ENCODE measurements at regions not wholly inside any gene's neighbourhood (a gene's known extent, or its start where the extent isn't known, plus 50 kb on each side); places are given as distances from the start of the nearest gene placed in this dataset.

DNA sequence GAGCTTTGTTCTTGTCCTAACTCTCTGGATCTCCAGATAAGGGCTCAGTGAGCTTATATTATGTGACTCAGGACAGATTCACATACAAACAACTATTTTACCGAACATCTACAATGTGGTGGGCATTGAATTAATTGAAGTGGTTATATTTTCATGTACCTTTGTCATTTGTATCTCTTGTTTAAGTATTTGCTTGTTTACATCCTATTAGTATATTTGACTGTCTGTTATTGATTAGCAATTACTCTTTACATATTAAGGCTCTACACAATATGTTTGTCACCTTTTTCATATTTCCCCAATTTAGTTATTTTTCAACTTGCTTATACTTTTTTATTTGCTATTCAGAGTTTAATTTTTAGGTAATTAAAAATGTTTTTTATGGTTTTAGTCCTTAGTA, 222.4 kb downstream of the TFAP2C start:
- Histone ChIP-seq H3K9me3 (ENCODE audit: insufficient read depth, low read length) (no peaks in the 10 kb centered on the region), H3K4me2 (ENCODE audit: low read length) (peak overlapping the region; percentile 50), H3K9ac (ENCODE audit: low read length) (no peak overlapping the region; the same call in 1 of the 2 replicates), H3K27me3 (ENCODE audit: low read depth, low read length) (no peaks in the 10 kb centered on the region), H2AFZ (ENCODE audit: low read depth, low read length) (no peak overlapping the region), H4K20me1 (ENCODE audit: insufficient read depth, low read length) (no peaks in the 10 kb centered on the region), H3K36me3 (replicated peaks; ENCODE audit: low read depth, low read length) (no peaks in the 10 kb centered on the region), H3K79me2 (ENCODE audit: low read length) (no peaks in the 10 kb centered on the region), H3K4me3 (ENCODE audit: low read length) (no peak overlapping the region), H3K27ac (ENCODE audit: low read length) (peak overlapping the region; percentile 79), H3K4me1 (ENCODE audit: low read length) (peaks cover 44% of the 10 kb centered on the region)
- TF ChIP-seq EZH2phosphoT487 (IDR thresholded peaks at IDR 0.05; ENCODE audit: low read depth) = no peak
- TF ChIP-seq, protein P1, sequence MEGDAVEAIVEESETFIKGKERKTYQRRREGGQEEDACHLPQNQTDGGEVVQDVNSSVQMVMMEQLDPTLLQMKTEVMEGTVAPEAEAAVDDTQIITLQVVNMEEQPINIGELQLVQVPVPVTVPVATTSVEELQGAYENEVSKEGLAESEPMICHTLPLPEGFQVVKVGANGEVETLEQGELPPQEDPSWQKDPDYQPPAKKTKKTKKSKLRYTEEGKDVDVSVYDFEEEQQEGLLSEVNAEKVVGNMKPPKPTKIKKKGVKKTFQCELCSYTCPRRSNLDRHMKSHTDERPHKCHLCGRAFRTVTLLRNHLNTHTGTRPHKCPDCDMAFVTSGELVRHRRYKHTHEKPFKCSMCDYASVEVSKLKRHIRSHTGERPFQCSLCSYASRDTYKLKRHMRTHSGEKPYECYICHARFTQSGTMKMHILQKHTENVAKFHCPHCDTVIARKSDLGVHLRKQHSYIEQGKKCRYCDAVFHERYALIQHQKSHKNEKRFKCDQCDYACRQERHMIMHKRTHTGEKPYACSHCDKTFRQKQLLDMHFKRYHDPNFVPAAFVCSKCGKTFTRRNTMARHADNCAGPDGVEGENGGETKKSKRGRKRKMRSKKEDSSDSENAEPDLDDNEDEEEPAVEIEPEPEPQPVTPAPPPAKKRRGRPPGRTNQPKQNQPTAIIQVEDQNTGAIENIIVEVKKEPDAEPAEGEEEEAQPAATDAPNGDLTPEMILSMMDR (IDR thresholded peaks at IDR 0.05; ENCODE audit: low read depth, low read length) = no peak

DNA sequence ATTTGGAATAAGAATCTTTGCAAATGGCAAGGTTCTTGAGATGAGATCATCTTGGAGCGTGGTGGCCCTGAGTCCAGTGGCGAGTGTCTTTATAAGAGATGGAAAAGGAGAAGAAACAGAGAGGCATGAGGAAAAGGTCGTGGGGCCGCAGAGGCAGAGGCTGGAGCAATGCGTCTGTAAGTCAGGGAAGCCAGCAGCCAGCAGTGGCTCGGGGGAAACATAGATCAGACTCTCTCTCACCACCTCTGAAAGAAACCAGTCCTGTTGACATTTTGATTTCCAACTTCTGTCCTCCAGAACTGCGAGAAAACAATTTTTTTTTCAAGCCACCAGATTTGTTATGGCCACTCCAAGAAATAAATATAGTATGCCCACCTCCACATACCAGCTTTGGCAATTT, 226.6 kb downstream of the TFAP2C start:
- no peaks in the 10 kb centered on the region for H3K79me2 ChIP-seq (ENCODE audit: low read length)
- H3K27me3 ChIP-seq (ENCODE audit: low read depth, low read length) = peaks cover 5% of the 10 kb centered on the region
- no peaks in the 10 kb centered on the region for H3K9me3 ChIP-seq (ENCODE audit: insufficient read depth, low read length)
- H4K20me1 ChIP-seq (ENCODE audit: insufficient read depth, low read length) = no peaks in the 10 kb centered on the region
- no peaks in the 10 kb centered on the region for H3K36me3 ChIP-seq (replicated peaks; ENCODE audit: low read depth, low read length)
- no peak overlapping the region for H2AFZ ChIP-seq (ENCODE audit: low read depth, low read length)
- peaks cover 29% of the 10 kb centered on the region for H3K4me1 ChIP-seq (ENCODE audit: low read length)
- H3K27ac ChIP-seq (ENCODE audit: low read length) = no peak overlapping the region
- no peak for TF ChIP-seq EZH2phosphoT487 (IDR thresholded peaks at IDR 0.05; ENCODE audit: low read depth)
- TF ChIP-seq, protein P1 (IDR thresholded peaks at IDR 0.05; ENCODE audit: low read depth, low read length) = no peak
- H3K9ac ChIP-seq (ENCODE audit: low read length) = no peak overlapping the region
- no peak overlapping the region for H3K4me2 ChIP-seq (ENCODE audit: low read length)
- H3K4me3 ChIP-seq (ENCODE audit: low read length) = no peak overlapping the region

DNA sequence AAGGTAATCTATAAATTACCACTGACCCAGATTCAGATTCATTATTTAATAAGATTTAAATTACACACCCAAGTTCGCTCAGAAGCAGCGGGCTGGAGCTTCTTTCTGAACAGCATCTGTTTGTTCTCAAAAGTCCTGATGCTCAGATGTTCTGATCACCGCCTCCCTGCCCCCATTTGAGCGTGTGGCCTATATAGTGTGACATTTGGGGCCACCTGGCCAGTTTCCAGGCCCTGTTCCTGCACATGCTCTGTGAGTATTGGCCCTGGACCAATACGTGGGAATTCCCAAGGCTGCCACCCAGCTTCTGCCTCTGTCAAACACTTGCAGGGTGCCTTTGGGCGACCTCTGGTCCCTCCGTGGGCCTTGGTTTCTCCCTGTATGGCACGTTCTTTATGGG, 228.8 kb downstream of the TFAP2C start:
- Histone ChIP-seq H3K27me3 (ENCODE audit: low read depth, low read length) (peaks cover 27% of the 10 kb centered on the region), H3K4me2 (ENCODE audit: low read length) (no peak overlapping the region), H3K27ac (ENCODE audit: low read length) (no peak overlapping the region), H3K4me1 (ENCODE audit: low read length) (peaks cover 22% of the 10 kb centered on the region), H3K4me3 (ENCODE audit: low read length) (no peak overlapping the region), H4K20me1 (ENCODE audit: insufficient read depth, low read length) (no peaks in the 10 kb centered on the region), H3K36me3 (replicated peaks; ENCODE audit: low read depth, low read length) (no peaks in the 10 kb centered on the region), H3K9me3 (ENCODE audit: insufficient read depth, low read length) (no peaks in the 10 kb centered on the region), H3K79me2 (ENCODE audit: low read length) (no peaks in the 10 kb centered on the region), H3K9ac (ENCODE audit: low read length) (no peak overlapping the region), H2AFZ (ENCODE audit: low read depth, low read length) (no peak overlapping the region; the same call in 1 of the 2 replicates)
- TF ChIP-seq, protein P1 (IDR thresholded peaks at IDR 0.05; ENCODE audit: low read depth, low read length) = no peak
- TF ChIP-seq EZH2phosphoT487 (IDR thresholded peaks at IDR 0.05; ENCODE audit: low read depth) = no peak

DNA sequence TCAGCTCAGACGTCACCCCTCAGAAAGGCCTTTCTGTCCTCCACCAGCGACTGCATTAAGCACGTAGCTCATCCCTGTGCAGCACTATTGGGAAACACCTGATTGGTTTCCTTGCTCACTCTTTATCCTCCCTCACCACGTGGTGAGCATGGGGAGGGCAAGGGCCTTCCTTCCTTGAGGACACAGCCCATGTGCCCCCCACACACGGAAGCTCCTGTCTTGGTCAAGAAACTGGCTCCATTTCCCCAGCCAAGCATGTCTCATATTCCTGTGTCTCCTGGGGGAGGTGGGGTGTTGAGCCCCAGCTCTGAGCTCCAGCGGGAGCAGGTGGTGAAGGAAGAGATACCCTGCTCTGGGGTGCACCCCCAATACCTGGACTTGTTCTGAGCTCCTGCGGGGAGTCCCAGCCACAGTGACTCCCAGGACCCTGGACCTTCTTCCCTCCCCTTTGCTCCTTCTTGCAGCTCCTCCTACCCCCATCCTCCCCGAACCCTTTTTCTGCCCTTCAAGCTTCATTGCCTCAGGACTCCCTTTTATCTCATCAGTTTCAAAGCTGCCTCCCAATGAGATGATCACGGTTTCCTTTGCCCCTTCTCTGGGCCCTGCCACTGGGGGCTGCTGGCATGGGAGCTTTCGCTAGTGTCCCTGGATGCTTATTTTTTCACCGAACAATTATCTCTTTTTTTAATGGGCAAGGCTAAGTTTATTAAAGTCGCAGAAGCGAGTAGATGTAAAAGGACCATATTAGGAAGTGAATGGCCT, 230.1 kb downstream of the TFAP2C start:
- H2AFZ ChIP-seq (ENCODE audit: low read depth, low read length) = no peak overlapping the region
- no peaks in the 10 kb centered on the region for H3K9me3 ChIP-seq (ENCODE audit: insufficient read depth, low read length)
- peaks cover 39% of the 10 kb centered on the region for H3K27me3 ChIP-seq (ENCODE audit: low read depth, low read length)
- peaks cover 22% of the 10 kb centered on the region for H3K4me1 ChIP-seq (ENCODE audit: low read length)
- H3K4me2 ChIP-seq (ENCODE audit: low read length) = peak overlapping the region; percentile 4; the same call in 1 of the 2 replicates
- H3K4me3 ChIP-seq (ENCODE audit: low read length) = no peak overlapping the region
- no peaks in the 10 kb centered on the region for H4K20me1 ChIP-seq (ENCODE audit: insufficient read depth, low read length)
- H3K79me2 ChIP-seq (ENCODE audit: low read length) = no peaks in the 10 kb centered on the region
- TF ChIP-seq, protein P1 (IDR thresholded peaks at IDR 0.05; ENCODE audit: low read depth, low read length) = no peak
- no peak for TF ChIP-seq EZH2phosphoT487 (IDR thresholded peaks at IDR 0.05; ENCODE audit: low read depth)
- H3K9ac ChIP-seq (ENCODE audit: low read length) = no peak overlapping the region
- H3K27ac ChIP-seq (ENCODE audit: low read length) = no peak overlapping the region
- no peaks in the 10 kb centered on the region for H3K36me3 ChIP-seq (replicated peaks; ENCODE audit: low read depth, low read length)
